Islet precursor cell (in vitro differentiated cells): ENCODE measurements at regions not wholly inside any gene's neighbourhood (a gene's known extent, or its start where the extent isn't known, plus 50 kb on each side); places are given as distances from the start of the nearest gene placed in this dataset.
"Not testable (repeated sequence)": the region's sequence is repeated elsewhere in the genome, so short reads cannot be mapped to it uniquely, and the experiment has no call there.

Source experiments
- DNase-seq: peaks from one replicate; pipeline ENCODE4 v3.0.0-alpha.2; 2018

GRCh38 chr10:64635906-64636305, 1114.7 kb downstream of the REEP3 start:
- DNase-seq, result no peak

GRCh38 chr10:64636461-64636860, 1115.3 kb downstream of the REEP3 start:
- no peak for DNase-seq

GRCh38 chr10:64637939-64638338, 1116.7 kb downstream of the REEP3 start:
- no peak for DNase-seq

GRCh38 chr10:64648915-64649314, 1127.7 kb downstream of the REEP3 start:
- peak; percentile 50 for DNase-seq

GRCh38 chr10:64658528-64658927, 1137.3 kb downstream of the REEP3 start:
- DNase-seq, result peak; percentile 55

GRCh38 chr10:64659311-64659710, 1138.1 kb downstream of the REEP3 start:
- no peak for DNase-seq

- peak; percentile 87 for DNase-seq
Observed at GRCh38 chr10:64682043-64682442, 1160.8 kb downstream of the REEP3 start.

- DNase-seq, result no peak
Observed at GRCh38 chr10:64690194-64690593, 1169.0 kb downstream of the REEP3 start.

- no peak for DNase-seq
Observed at GRCh38 chr10:64699244-64699643, 1178.0 kb downstream of the REEP3 start.

GRCh38 chr10:64702086-64702485, 1180.9 kb downstream of the REEP3 start:
- not testable (repeated sequence) for DNase-seq

GRCh38 chr10:64708884-64709681, 1187.9 kb downstream of the REEP3 start:
- no peak for DNase-seq

DNA sequence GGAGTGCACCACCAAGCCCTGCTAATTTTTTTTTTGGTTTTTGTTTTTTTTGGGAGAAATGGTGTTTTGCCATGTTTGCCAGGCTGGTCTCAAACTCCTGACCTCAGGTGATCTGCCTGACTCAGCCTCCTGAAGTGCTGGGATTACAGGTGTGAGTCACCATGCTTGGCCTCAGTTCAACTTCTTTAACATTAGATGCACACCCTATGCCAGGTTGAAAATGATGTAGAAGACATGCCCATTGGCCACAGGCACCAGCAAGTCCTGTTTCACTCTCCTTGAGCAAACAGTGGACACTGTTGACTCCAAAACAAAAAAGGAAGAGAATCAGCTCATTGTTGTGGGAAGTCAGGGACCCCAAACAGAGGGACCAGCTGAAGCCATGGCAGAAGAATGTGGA, 1205.3 kb downstream of the REEP3 start:
- no peak for DNase-seq

DNA sequence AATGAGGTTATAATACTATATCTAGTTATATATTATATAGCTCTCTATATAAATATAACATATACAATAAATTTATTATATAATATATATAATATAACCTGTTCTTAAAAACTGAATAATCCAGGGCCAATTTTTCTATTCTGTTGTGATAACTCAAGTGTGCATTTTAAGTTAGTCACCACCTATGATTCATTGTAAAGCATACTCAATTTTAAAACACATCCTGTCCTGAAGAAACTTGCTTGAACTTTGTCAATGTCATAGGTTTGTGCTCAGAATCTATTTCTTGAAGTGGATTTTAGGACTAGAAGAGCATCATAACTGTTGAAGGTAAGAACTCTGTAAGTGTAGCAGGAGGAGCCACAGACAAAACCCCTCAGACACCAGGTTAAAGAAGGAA, 1209.8 kb downstream of the REEP3 start:
- no peak for DNase-seq

- DNase-seq, result no peak
Observed at GRCh38 chr10:64732372-64732957, 1211.3 kb downstream of the REEP3 start.

GRCh38 chr10:64733980-64734379, 1212.8 kb downstream of the REEP3 start:
- DNase-seq, result no peak

GRCh38 chr10:64738462-64738861, 1217.3 kb downstream of the REEP3 start:
- no peak for DNase-seq

DNA sequence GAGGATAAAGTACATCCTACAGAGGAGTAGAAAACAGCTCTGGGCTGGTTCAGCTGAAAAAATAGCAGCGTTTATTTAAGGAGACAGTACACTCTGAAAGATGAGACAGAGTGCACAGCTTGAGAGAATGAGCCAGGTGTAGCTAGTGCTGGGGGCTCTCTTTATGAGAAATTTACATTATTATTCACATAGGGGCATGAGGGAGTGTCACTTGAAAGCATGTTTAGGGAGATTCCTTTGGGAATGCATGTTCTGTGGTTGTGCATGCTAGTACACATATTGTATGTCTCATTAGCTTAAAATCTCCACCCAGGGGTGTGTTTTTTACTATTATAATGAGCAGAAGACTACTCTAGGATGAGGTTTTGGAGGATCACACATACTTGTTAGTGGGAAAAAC, 1224.4 kb downstream of the REEP3 start:
- DNase-seq, result no peak

GRCh38 chr10:64750672-64751071, 1229.5 kb downstream of the REEP3 start:
- DNase-seq, result no peak

GRCh38 chr10:64753516-64753915, 1232.3 kb downstream of the REEP3 start:
- DNase-seq, result no peak

DNA sequence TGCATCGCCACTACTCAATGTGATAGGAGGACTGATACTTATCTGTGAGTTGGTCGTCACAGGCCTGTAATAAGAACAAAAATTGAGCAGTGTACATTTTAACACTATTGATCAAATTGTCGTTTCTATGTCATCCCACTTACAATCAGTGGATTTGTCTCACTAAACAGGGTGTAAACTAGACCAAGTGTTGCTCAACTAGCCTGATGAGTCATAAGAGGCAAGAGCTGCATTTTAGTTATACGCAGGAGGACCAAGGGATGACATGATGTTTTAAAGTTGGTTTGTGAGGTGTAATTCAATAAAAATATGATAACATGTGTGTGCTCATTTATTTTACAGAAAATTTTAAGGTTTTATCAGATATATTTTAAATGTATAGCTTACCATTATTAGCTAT, 1239.2 kb downstream of the REEP3 start:
- no peak for DNase-seq

DNA sequence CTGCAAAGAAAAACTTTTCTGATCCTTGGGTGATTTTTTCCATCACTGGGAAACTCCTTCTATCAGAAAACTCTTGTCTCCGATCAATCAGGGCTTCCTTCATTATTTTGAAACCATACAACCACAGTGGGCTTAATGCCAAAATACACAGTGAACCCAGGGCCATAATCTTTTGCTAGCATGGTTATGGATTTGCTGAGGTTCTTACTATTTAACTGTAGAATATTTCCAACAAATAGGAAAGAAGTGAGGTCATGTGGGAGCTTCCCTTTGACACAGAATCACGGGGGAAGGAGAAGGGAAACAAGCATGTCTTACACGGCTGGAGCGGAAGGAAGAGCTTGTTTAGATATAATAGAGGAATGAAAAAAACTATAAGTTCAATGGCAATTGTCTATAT, 1241.7 kb downstream of the REEP3 start:
- DNase-seq, result no peak

DNA sequence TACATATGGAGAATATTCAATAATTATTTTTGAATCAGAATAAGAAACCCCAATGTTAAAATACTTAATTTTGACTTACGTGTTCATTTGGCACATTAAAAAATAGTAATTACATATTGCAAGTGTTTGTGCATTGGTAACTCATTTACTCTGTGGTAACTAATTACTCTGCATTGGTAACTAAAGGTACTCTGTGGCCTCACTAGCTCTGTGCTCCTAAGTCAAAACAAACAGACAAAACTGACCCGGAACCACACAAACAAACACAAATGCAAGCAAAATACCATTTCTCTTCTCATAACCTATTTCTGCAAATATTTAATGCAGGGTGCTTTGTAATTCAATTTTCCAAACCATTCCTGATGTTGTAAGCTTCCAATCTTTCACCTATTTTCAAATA, 1244.3 kb downstream of the REEP3 start:
- DNase-seq, result no peak

DNA sequence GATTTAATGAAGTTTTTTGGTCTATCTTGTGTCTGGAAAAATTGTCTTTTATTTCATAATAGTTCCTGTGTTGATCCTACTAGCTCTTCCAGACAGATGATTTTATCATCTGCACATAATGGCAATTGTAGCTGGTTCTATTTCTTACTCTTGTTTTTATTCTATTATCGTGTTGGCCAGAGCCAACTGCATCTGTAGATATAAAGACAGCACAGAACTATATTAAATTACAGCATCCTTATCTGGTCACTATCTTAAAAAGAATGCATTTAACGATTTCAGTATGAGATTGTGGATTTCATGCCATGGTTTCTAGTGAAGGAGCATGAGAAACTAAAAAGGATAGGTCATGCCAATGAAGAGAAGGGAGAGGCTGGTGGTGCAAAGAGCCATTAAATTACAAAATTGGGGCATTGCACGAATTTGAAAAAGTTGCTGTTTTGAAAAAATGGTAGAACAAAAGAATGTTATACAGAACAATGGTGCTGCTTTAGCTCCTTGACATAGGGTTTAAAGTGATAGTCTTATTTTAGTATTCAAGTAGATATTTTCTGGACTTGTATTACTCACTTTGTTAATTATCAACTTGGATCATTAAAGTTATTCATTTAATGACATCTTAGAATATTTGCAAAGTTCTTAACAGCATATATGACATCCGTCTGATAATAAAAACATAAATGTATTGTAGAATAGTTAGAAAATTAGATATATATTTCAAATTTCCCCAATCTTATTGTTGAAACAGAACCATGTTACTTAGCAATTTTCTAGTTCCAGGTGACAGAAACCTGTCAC, 1250.3 kb downstream of the REEP3 start:
- no peak for DNase-seq

DNA sequence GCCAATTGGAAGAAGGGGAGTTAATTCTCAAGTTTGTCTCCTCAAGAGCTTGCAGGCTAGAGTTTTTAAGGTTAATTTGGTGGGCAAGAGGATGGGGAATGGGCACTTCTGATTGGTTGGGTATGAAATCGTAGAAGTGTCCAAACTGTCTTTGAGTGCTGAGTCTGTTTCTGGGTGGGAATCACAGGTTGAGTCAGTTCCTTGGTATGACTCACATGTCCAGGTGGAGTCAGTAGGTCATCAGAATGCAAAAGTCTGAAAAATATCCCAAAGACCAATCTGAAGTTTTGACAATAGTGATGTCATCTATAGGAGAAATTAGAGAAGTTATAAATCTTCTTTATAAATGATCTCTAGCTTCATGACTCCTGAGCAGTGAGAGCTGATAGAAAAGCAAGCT, 1252.2 kb downstream of the REEP3 start:
- DNase-seq, result no peak
